GM12874 (cell line): ENCODE measurements at regions not wholly inside any gene's neighbourhood (a gene's known extent, or its start where the extent isn't known, plus 50 kb on each side); places are given as distances from the start of the nearest gene placed in this dataset.

Experiments
- CTCF ChIP-seq: IDR thresholded peaks from 2 replicates; pipeline ENCODE4 v1.5.1; 2011; ENCODE audit warnings: low read depth, mild to moderate bottlenecking, control low read depth, low read length, moderate library complexity; ENCODE audit not compliant: insufficient read depth

GRCh38 chr2:180508458-180508857 lies 471.9 kb upstream of the UBE2E3 start:
- TF ChIP-seq CTCF, result no peak

GRCh38 chr2:180507028-180507427 lies 473.4 kb upstream of the UBE2E3 start:
- no peak for TF ChIP-seq CTCF

GRCh38 chr2:180505203-180505602 lies 475.2 kb upstream of the UBE2E3 start:
- TF ChIP-seq CTCF, result no peak

- no peak for TF ChIP-seq CTCF
Observed at GRCh38 chr2:180497621-180498152, 482.7 kb upstream of the UBE2E3 start.

GRCh38 chr2:180495606-180496005 lies 484.8 kb upstream of the UBE2E3 start:
- no peak for TF ChIP-seq CTCF

GRCh38 chr2:180494286-180494685 lies 486.1 kb upstream of the UBE2E3 start:
- TF ChIP-seq CTCF, result no peak

- TF ChIP-seq CTCF, result no peak
Observed at GRCh38 chr2:180482696-180483095, 475.6 kb upstream of the CWC22 start.
